Endothelial cell of umbilical vein (primary cell): ENCODE measurements at regions not wholly inside any gene's neighbourhood (a gene's known extent, or its start where the extent isn't known, plus 50 kb on each side); places are given as distances from the start of the nearest gene placed in this dataset. TPM values are rescaled to one million over a fixed set of nuclear protein-coding genes. Genes with fewer than 3 reads are reported as not detected.

ENCODE experiments used
- BruUV-seq: library from RNA; stranded (reverse); fragments of 400-500 nt; replicated peaks from 2 replicates; lab custom pipeline; 2021; lab: Mats Ljungman, UMichigan
- CTCF ChIA-PET: fragments of 300-600, 350-600 bp; sonication (Branson Sonifier 250); formaldehyde crosslinking; loops from one replicate; lab custom pipeline; 2021; ENCODE audit warnings: antibody characterized with exemption, inconsistent platforms; lab: Charles Lee
- POLR2A ChIA-PET: fragments of 300-600, 350-600 bp; sonication (Branson Sonifier 250); formaldehyde crosslinking; loops from one replicate; lab custom pipeline; 2021; ENCODE audit warnings: antibody characterized with exemption, inconsistent platforms; lab: Charles Lee
- DNase-seq: peaks from one replicate; pipeline ENCODE4 v3.0.0-alpha.2; 2011; ENCODE audit warnings: low read depth, low spot score
- FAIRE-seq: peaks from 2 replicates; lab custom pipeline; 2011; peaks lifted over from hg19 to GRCh38; lab: Jason Lieb, UNC
- H2AFZ ChIP-seq: 2 replicates; pipeline ENCODE4 v1.6.0; 2012; ENCODE audit warnings: low read depth, low read length, control low read depth, inconsistent platforms
- H3K27ac ChIP-seq: 2 replicates; pipeline ENCODE4 v1.5.1; 2011; ENCODE audit warnings: low read depth, mild to moderate bottlenecking, control low read depth, low read length, moderate library complexity; ENCODE audit not compliant: insufficient read depth
- H3K27me3 ChIP-seq, 2 experiments: 2 replicates each; pipeline versions ENCODE4 v1.6.0 to v1.6.1; 2011; ENCODE audit warnings: low read length in 2 of 2, mixed read lengths in 1 of 2; ENCODE audit not compliant: control insufficient read depth in 2 of 2, insufficient read depth in 2 of 2
- H3K36me3 ChIP-seq, 2 experiments: 2 replicates in 1 of 2; 3 replicates in 1 of 2; pipeline ENCODE4 v1.5.1; 2011; ENCODE audit warnings: low read length in 2 of 2, mild to moderate bottlenecking in 1 of 2, moderate library complexity in 1 of 2; ENCODE audit not compliant: control insufficient read depth in 2 of 2, insufficient read depth in 2 of 2; ENCODE audit errors: extremely low read depth in 1 of 2
- H3K4me1 ChIP-seq: 3 replicates; pipeline ENCODE4 v1.5.1; 2011; ENCODE audit warnings: mild to moderate bottlenecking, low read length; ENCODE audit not compliant: control insufficient read depth, insufficient read depth; ENCODE audit errors: extremely low read depth
- H3K4me2 ChIP-seq: 2 replicates; pipeline ENCODE4 v1.6.1; 2011; ENCODE audit warnings: low read length, control low read depth, mixed read lengths; ENCODE audit not compliant: insufficient read depth
- H3K4me3 ChIP-seq, 3 experiments: fragments of 200-600 bp in 1 of 3; sonication (generic), shearing (Covaris generic) in 1 of 3; replicated peaks in 1 of 3; 2 replicates each; pipeline ENCODE4 v1.5.1; 2011 to 2016; ENCODE audit warnings: control low read depth in 3 of 3, low read length in 3 of 3, mild to moderate bottlenecking in 2 of 3, inconsistent platforms in 1 of 3, low read depth in 1 of 3, moderate library complexity in 1 of 3; ENCODE audit not compliant: insufficient read depth in 1 of 3
- H3K79me2 ChIP-seq: 2 replicates; pipeline ENCODE4 v1.6.0; 2012; ENCODE audit warnings: low read length, inconsistent platforms; ENCODE audit not compliant: control insufficient read depth, insufficient read depth
- H3K9ac ChIP-seq: replicated peaks from 2 replicates; pipeline ENCODE3; 2011; ENCODE audit warnings: low read length, control low read depth; ENCODE audit not compliant: insufficient read depth; ENCODE audit errors: extremely low read depth
- H3K9me1 ChIP-seq: replicated peaks from 3 replicates; pipeline ENCODE4 v1.6.0; 2011; ENCODE audit warnings: mild to moderate bottlenecking, low read length; ENCODE audit not compliant: control insufficient read depth, insufficient read depth; ENCODE audit errors: extremely low read depth
- H3K9me3 ChIP-seq: replicated peaks from 2 replicates; pipeline ENCODE4 v1.5.1; 2012; ENCODE audit warnings: low read length, inconsistent platforms; ENCODE audit not compliant: control insufficient read depth, insufficient read depth
- H4K20me1 ChIP-seq: replicated peaks from 2 replicates; pipeline ENCODE3; 2011; ENCODE audit warnings: mild to moderate bottlenecking, low read length; ENCODE audit not compliant: control insufficient read depth, insufficient read depth; ENCODE audit errors: extremely low read depth
- CTCF ChIP-seq, 2 donors: IDR thresholded peaks; 1 replicate in 1 of 2; 2 replicates in 1 of 2; pipeline ENCODE4 v1.5.1; 2011; ENCODE audit warnings: low read length in 2 of 2, mild to moderate bottlenecking in 2 of 2, moderate library complexity in 2 of 2, control low read depth in 1 of 2, inconsistent platforms in 1 of 2, low read depth in 1 of 2; ENCODE audit not compliant: insufficient read depth in 1 of 2; ENCODE audit errors: extremely low read depth in 1 of 2
- EZH2 ChIP-seq: IDR thresholded peaks from 2 replicates; pipeline ENCODE4 v1.6.1; 2012; ENCODE audit warnings: borderline replicate concordance, low read depth, mild to moderate bottlenecking, moderate library complexity, low read length, inconsistent platforms; ENCODE audit not compliant: severe bottlenecking
- FOS ChIP-seq: IDR thresholded peaks from 2 replicates; pipeline ENCODE4 v1.6.1; 2011; ENCODE audit warnings: mild to moderate bottlenecking, low read length, moderate library complexity, borderline replicate concordance; ENCODE audit not compliant: insufficient read depth
- GATA2 ChIP-seq: IDR thresholded peaks from 2 replicates; pipeline ENCODE4 v1.7.0; 2011; ENCODE audit warnings: low read depth, mild to moderate bottlenecking, moderate library complexity, mixed read lengths, low read length; ENCODE audit not compliant: insufficient read length, insufficient read depth
- JUN ChIP-seq: IDR thresholded peaks from 2 replicates; pipeline ENCODE4 v1.6.1; 2011; ENCODE audit warnings: borderline replicate concordance, low read depth; ENCODE audit not compliant: insufficient read length, insufficient read depth
- MAX ChIP-seq: IDR thresholded peaks from 2 replicates; pipeline ENCODE4 v1.6.1; 2011; ENCODE audit not compliant: insufficient read depth, insufficient read length
- MYC ChIP-seq: IDR thresholded peaks from one replicate; pipeline ENCODE4 v1.6.1; 2011; ENCODE audit warnings: mild to moderate bottlenecking, low read depth, low read length
- POLR2A ChIP-seq: IDR thresholded peaks from 2 replicates; pipeline ENCODE4 v1.6.1; 2012; ENCODE audit warnings: low read depth, mild to moderate bottlenecking, control low read depth, low read length
- POLR2AphosphoS5 ChIP-seq: IDR thresholded peaks from 2 replicates; pipeline ENCODE4 v1.6.1; 2012; ENCODE audit warnings: low read depth, mild to moderate bottlenecking, control low read depth, low read length, moderate library complexity; ENCODE audit not compliant: insufficient read depth
- dilution Hi-C: fragments of 300-500 bp; cut with MboI; formaldehyde crosslinking; loops from one replicate; pipeline ENCODE4 v1.15.0; 2019; ENCODE audit warnings: low sequenced_read_pairs; ENCODE audit not compliant: extremely low pct_ligation_motif_present
- intact Hi-C: fragments of 100-400 bp; cut with micrococcal nuclease; formaldehyde crosslinking; loops from one replicate; pipeline ENCODE4 v1.10.0; 2022
- microRNA-seq: library from miRNA; unstranded; fragments of <30 nt; microRNA quantifications from one replicate; pipeline ENCODE4 v1.2.0, GENCODE V29; 2021; ENCODE audit warnings: borderline number of aligned reads, borderline replicate concordance
- small RNA-seq: library from RNA; depleted of rRNA; stranded (forward); fragments of <200 nt; gene quantifications from one replicate; pipeline ENCODE3, GENCODE V24; 2012; ENCODE audit warnings: low replicate concordance, low read depth; ENCODE audit not compliant: insufficient read depth, insufficient read length

DNA sequence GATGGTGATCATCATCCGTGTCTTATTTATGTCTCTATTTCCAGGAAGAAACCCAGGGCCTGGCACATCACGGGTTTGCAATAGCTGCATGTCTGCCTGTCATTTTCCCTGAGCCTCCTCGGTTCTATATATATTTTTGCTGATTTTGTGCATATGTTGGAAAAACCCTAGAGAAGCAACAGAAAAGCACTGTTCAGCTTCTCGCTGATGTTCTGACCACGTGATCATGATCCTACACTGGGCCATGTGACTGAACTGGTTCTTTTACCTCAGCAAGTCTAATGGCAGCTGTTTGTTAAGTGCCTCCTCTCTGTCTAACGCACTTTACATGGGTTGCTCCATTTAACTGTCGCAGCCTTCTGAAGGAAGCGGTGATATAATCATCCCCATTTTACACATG is 71.3 kb downstream of the CMPK2 start:
- Histone ChIP-seq H3K27me3 (no peaks in the 10 kb centered on the region), H3K79me2 (no peaks in the 10 kb centered on the region), H3K9me1 (no peaks in the 10 kb centered on the region), H3K4me3 (no peak overlapping the region), H3K27ac (no peak overlapping the region), H3K4me1 (no peaks in the 10 kb centered on the region), H2AFZ (no peak overlapping the region), H3K9ac (no peak overlapping the region), H3K36me3 (no peaks in the 10 kb centered on the region), H3K4me2 (no peak overlapping the region), H3K9me3 (no peaks in the 10 kb centered on the region), H4K20me1 (no peaks in the 10 kb centered on the region)
- POLR2A ChIA-PET, result no interaction called here
- no TSS peak for BruUV-seq
- TF ChIP-seq CTCF (IDR thresholded peaks at IDR 0.05; ENCODE audit: extremely low read depth in 1 of 2, insufficient read depth in 1 of 2, low read depth in 1 of 2, low read length in 2 of 2), result no peak
- no peak for TF ChIP-seq POLR2A
- TF ChIP-seq GATA2, result no peak
- no peak for TF ChIP-seq FOS
- no peak for TF ChIP-seq MAX
- TF ChIP-seq POLR2AphosphoS5, result no peak
- TF ChIP-seq EZH2, result no peak
- no peak for TF ChIP-seq MYC
- no peak for TF ChIP-seq JUN
- CTCF ChIA-PET, result interaction anchor here (0.9 kb wide), 1 partner anchor 22 kb away, joined by 4 read pairs; no protein-coding TSS in a partner anchor
- DNase-seq (no peak), FAIRE-seq (no peak)
- dilution Hi-C loops (no loop called here), intact Hi-C loops (no loop called here)

Small RNAs in the stretch of these regions (microRNA-seq; reads per million reads assigned to microRNA genes)
- not detected for gene MIR7158
- gene MIR7515, result not detected

Small RNAs in the stretch of these regions (small RNA-seq; reads per million reads assigned to genes)
- gene MIR7158, result not detected
